Thyroid gland (tissue), 4 donors: ENCODE measurements at regions not wholly inside any gene's neighbourhood (a gene's known extent, or its start where the extent isn't known, plus 50 kb on each side); places are given as distances from the start of the nearest gene placed in this dataset.

Experiments used
- DNase-seq, 2 donors: peaks; one replicate each; pipeline ENCODE4 v3.0.0-alpha.2; 2019
- H3K27ac ChIP-seq, 3 donors: fragments of 200-600 bp; sonication (generic); 1 replicate in 2 of 3; 2 replicates in 1 of 3; pipeline ENCODE4 v1.5.1; 2016 to 2019; ENCODE audit warnings: mild to moderate bottlenecking in 1 of 3, moderate library complexity in 1 of 3
- H3K27me3 ChIP-seq: fragments of 200-600 bp; sonication (generic); one replicate; pipeline ENCODE4 v1.5.1; 2019
- H3K36me3 ChIP-seq, 2 donors: fragments of 200-600 bp; sonication (generic); one replicate each; pipeline ENCODE4 v1.5.1; 2016 to 2019
- H3K4me1 ChIP-seq, 2 donors: fragments of 200-600 bp; sonication (generic); one replicate each; pipeline ENCODE4 v1.5.1; 2017 to 2019
- H3K4me3 ChIP-seq, 3 donors: fragments of 200-600 bp; sonication (generic); replicated peaks in 1 of 3; 1 replicate in 2 of 3; 2 replicates in 1 of 3; pipeline ENCODE4 v1.5.1; 2016; ENCODE audit warnings: mild to moderate bottlenecking in 1 of 3
- H3K9me3 ChIP-seq: fragments of 200-600 bp; sonication (generic); one replicate; pipeline ENCODE4 v1.5.1; 2017
- POLR2A ChIP-seq, 2 donors: fragments of 450-650 bp; IDR thresholded peaks; one replicate each; pipeline ENCODE4 v1.6.1; 2017; ENCODE audit warnings: antibody characterized with exemption in 2 of 2, mild to moderate bottlenecking in 2 of 2, moderate library complexity in 1 of 2
- WGBS, 2 donors: methylation state at CpG; one replicate each; pipeline ENCODE4 v1.1.5; 2017; 5-methylcytosine and 5-hydroxymethylcytosine counted together
- intact Hi-C: fragments of 100-400 bp; cut with DNase I; formaldehyde crosslinking; loops from one replicate; pipeline ENCODE4 v1.15.1; 2023
- TF ChIP-seq, protein P1 (sequence below), 6 experiments: fragments of 200-600 bp in 3 of 6; fragments of 450-650 bp in 3 of 6; sonication (generic) in 3 of 6; IDR thresholded peaks; one replicate each; pipeline ENCODE4 v1.5.1; 2016 to 2019; ENCODE audit warnings: antibody characterized with exemption in 6 of 6, mild to moderate bottlenecking in 2 of 6, inconsistent platforms in 1 of 6, moderate library complexity in 1 of 6

DNA sequence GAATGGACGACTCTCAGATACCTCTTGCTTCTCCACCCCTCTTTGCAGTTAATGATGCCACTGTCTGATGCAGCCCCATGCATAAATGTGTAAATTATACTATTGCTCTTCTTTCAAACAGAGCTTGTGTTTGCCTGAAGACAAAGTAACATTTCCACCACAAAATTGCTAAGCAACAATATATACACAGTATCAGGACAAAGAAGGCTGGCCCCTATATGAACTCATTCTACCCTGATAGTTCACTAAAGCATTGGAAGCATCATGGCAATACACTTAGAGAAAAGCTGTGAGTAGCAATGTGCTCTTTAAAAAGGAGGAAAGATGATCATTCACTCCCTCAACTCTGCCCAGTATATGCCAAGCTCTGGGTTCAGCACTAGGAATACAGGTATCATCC is 427.0 kb upstream of the CPEB2 start:
- Histone ChIP-seq H3K27ac (no peak overlapping the region), H3K9me3 (no peaks in the 10 kb centered on the region), H3K36me3 (no peaks in the 10 kb centered on the region), H3K4me1 (no peaks in the 10 kb centered on the region), H3K27me3 (no peaks in the 10 kb centered on the region), H3K4me3 (no peak overlapping the region)
- 66 to 70% methylated on average over 1 of the region's 1 CpG for WGBS, 2 donors
- intact Hi-C loops, result no loop called here
- TF ChIP-seq, protein P1, sequence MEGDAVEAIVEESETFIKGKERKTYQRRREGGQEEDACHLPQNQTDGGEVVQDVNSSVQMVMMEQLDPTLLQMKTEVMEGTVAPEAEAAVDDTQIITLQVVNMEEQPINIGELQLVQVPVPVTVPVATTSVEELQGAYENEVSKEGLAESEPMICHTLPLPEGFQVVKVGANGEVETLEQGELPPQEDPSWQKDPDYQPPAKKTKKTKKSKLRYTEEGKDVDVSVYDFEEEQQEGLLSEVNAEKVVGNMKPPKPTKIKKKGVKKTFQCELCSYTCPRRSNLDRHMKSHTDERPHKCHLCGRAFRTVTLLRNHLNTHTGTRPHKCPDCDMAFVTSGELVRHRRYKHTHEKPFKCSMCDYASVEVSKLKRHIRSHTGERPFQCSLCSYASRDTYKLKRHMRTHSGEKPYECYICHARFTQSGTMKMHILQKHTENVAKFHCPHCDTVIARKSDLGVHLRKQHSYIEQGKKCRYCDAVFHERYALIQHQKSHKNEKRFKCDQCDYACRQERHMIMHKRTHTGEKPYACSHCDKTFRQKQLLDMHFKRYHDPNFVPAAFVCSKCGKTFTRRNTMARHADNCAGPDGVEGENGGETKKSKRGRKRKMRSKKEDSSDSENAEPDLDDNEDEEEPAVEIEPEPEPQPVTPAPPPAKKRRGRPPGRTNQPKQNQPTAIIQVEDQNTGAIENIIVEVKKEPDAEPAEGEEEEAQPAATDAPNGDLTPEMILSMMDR (IDR thresholded peaks at IDR 0.05), result no peak
- no peak for TF ChIP-seq POLR2A (IDR thresholded peaks at IDR 0.05)
- no peak for DNase-seq

DNA sequence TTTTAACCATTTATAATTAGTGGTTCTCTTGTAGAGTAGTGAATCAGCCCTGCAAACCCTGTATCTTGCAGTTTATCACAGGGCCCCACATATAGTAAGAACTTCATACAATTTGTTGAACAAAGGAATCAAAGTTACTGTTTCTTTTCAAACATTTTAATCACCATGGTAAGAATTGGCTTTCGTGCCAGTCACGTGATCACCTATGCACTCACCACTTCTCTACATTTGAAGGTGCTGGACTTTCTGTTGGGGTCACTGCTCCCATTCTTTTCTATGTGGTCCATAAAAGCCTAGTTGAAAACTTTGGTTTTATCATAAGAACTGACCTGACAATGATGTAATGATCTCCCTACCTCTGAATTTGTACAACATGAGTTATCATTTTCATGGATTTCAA is 426.4 kb upstream of the CPEB2 start:
- no peak for DNase-seq
- Histone ChIP-seq H3K4me1 (no peaks in the 10 kb centered on the region), H3K9me3 (no peaks in the 10 kb centered on the region), H3K4me3 (no peak overlapping the region), H3K27me3 (no peaks in the 10 kb centered on the region), H3K27ac (no peak overlapping the region), H3K36me3 (no peaks in the 10 kb centered on the region)
- TF ChIP-seq POLR2A (IDR thresholded peaks at IDR 0.05), result no peak
- TF ChIP-seq, protein P1 (IDR thresholded peaks at IDR 0.05), result no peak
- intact Hi-C loops, result no loop called here
- WGBS, 2 donors, result 76 to 92% methylated on average over 2 of the region's 2 CpGs

DNA sequence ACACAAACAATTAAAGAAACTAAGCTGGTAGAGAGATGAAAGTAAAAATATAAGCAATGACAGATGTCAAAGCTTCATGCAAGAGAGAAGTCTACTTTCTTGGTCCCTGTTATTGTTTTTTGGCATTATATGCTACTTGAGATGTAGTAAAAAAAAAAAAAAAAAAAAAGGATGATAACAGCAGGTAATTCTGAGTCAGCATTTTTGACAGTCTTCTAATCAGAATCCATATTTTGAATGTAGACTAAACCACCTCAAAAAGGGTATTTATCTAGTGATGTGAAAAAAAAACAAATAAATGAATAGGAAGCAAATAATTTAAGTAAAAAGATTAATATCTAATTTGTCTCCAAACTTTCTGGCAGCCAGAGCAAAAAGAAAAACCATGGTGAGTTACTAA is 422.2 kb upstream of the CPEB2 start:
- Histone ChIP-seq H3K27me3 (no peaks in the 10 kb centered on the region), H3K9me3 (no peaks in the 10 kb centered on the region), H3K27ac (no peak overlapping the region), H3K4me3 (no peak overlapping the region), H3K4me1 (no peaks in the 10 kb centered on the region), H3K36me3 (no peaks in the 10 kb centered on the region)
- intact Hi-C loops, result no loop called here
- TF ChIP-seq, protein P1 (IDR thresholded peaks at IDR 0.05), result no peak
- no peak for TF ChIP-seq POLR2A (IDR thresholded peaks at IDR 0.05)
- DNase-seq, result no peak

DNA sequence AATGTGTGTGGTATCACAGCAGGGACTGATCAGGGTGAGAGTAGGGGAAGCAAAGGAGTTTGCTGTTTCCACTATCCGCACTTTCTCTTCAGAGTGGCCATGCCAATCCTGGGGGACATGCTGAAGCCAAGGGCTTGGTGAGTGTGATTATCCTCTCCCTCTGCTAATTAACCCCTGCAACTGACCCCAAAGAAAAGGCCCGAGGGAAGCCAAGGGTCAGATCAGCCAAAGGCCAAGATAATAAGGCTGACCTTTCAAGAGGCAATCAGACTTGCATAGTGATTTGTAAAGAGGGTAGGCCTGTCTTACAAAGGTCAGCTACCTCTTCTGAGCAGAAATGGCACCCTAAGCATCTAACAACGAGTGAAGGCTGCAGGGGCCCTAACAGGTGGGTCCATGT is 420.5 kb upstream of the CPEB2 start:
- 2 to 5% methylated on average over 3 of the region's 3 CpGs for WGBS, 2 donors
- TF ChIP-seq, protein P1 (IDR thresholded peaks at IDR 0.05), result no peak
- TF ChIP-seq POLR2A (IDR thresholded peaks at IDR 0.05), result no peak
- Histone ChIP-seq H3K27me3 (no peaks in the 10 kb centered on the region), H3K4me1 (no peaks in the 10 kb centered on the region), H3K36me3 (no peaks in the 10 kb centered on the region), H3K27ac (no peak overlapping the region), H3K9me3 (no peaks in the 10 kb centered on the region), H3K4me3 (no peak overlapping the region)
- intact Hi-C loops, result no loop called here
- DNase-seq, result no peak

DNA sequence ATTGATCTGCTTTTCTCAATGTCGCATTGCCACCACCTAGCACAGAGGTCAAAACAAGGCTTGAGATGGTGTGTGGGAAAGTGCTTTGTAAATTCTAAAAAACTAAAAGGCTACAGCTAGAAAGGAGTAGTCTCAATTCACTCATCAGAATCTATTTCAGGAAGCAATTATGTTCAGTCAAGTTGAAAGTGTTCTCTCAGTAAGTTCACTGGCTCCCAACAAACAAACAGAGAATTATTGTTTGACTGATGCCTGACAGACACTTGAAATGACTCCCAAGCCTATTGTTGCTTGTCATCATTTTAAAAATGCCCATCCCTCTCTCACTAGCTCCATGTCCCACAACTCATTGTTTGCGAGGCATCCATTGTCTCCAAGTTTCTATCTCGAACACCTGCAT is 419.6 kb upstream of the CPEB2 start:
- Histone ChIP-seq H3K9me3 (no peaks in the 10 kb centered on the region), H3K27me3 (no peaks in the 10 kb centered on the region), H3K36me3 (no peaks in the 10 kb centered on the region), H3K4me3 (no peak overlapping the region), H3K27ac (no peak overlapping the region), H3K4me1 (no peaks in the 10 kb centered on the region)
- TF ChIP-seq POLR2A (IDR thresholded peaks at IDR 0.05), result no peak
- TF ChIP-seq, protein P1 (IDR thresholded peaks at IDR 0.05), result no peak
- 93% methylated on average over 3 of the region's 3 CpGs for WGBS, 2 donors
- DNase-seq, result no peak
- intact Hi-C loops, result no loop called here
